ENCODE measurements at regions not wholly inside any gene's neighbourhood (a gene's known extent, or its start where the extent isn't known, plus 50 kb on each side); places are given as distances from the start of the nearest gene placed in this dataset.

- H3K9me3 Mint-ChIP-seq: peaks cover 63% of the 10 kb centered on the region
- H3K27ac Mint-ChIP-seq: no peak overlapping the region
- no peak for DNase-seq
- TF ChIP-seq, protein P1, sequence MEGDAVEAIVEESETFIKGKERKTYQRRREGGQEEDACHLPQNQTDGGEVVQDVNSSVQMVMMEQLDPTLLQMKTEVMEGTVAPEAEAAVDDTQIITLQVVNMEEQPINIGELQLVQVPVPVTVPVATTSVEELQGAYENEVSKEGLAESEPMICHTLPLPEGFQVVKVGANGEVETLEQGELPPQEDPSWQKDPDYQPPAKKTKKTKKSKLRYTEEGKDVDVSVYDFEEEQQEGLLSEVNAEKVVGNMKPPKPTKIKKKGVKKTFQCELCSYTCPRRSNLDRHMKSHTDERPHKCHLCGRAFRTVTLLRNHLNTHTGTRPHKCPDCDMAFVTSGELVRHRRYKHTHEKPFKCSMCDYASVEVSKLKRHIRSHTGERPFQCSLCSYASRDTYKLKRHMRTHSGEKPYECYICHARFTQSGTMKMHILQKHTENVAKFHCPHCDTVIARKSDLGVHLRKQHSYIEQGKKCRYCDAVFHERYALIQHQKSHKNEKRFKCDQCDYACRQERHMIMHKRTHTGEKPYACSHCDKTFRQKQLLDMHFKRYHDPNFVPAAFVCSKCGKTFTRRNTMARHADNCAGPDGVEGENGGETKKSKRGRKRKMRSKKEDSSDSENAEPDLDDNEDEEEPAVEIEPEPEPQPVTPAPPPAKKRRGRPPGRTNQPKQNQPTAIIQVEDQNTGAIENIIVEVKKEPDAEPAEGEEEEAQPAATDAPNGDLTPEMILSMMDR (IDR thresholded peaks at IDR 0.05): no peak
- H3K27me3 Mint-ChIP-seq (ENCODE audit: insufficient read depth): peaks cover 4% of the 10 kb centered on the region; the same call in 1 of the 2 replicates
- H3K4me3 Mint-ChIP-seq: no peak overlapping the region
- H3K4me1 Mint-ChIP-seq (ENCODE audit: low read depth): no peaks in the 10 kb centered on the region
- H3K36me3 Mint-ChIP-seq (ENCODE audit: low read depth): no peaks in the 10 kb centered on the region
These were observed 517.4 kb upstream of the MKI67 start for GRCh38 chr10:128643658-128644057.

DNA sequence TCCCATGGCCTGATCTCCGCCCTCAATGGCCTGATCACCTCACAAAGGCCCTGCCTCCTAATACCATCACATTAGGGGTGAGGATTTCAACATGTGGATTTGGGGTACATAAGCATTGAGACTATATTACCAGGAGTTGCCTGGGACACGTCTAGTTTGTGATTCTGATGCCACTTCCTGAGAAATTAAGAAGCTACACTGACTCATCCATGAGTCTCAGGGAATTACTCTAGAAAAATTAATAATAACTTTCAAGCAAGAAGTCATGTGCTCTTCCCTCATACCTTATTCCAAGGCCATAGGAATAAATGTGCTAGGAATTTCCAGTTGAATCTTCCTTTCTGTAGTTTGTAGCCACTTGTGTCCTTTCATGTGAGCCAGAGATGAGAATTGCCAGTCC lies 519.3 kb upstream of the MKI67 start:
- H3K27ac Mint-ChIP-seq: no peak overlapping the region
- TF ChIP-seq, protein P1 (IDR thresholded peaks at IDR 0.05): no peak
- H3K4me3 Mint-ChIP-seq: no peak overlapping the region
- H3K27me3 Mint-ChIP-seq (ENCODE audit: insufficient read depth): peaks cover 4% of the 10 kb centered on the region; the same call in 1 of the 2 replicates
- H3K36me3 Mint-ChIP-seq (ENCODE audit: low read depth): no peaks in the 10 kb centered on the region
- H3K9me3 Mint-ChIP-seq: peaks cover 74% of the 10 kb centered on the region
- no peaks in the 10 kb centered on the region for H3K4me1 Mint-ChIP-seq (ENCODE audit: low read depth)
- no peak for DNase-seq

GRCh38 chr10:128646956-128647355 lies 520.7 kb upstream of the MKI67 start:
- H3K4me1 Mint-ChIP-seq (ENCODE audit: low read depth): no peaks in the 10 kb centered on the region
- no peak overlapping the region for H3K4me3 Mint-ChIP-seq

DNA sequence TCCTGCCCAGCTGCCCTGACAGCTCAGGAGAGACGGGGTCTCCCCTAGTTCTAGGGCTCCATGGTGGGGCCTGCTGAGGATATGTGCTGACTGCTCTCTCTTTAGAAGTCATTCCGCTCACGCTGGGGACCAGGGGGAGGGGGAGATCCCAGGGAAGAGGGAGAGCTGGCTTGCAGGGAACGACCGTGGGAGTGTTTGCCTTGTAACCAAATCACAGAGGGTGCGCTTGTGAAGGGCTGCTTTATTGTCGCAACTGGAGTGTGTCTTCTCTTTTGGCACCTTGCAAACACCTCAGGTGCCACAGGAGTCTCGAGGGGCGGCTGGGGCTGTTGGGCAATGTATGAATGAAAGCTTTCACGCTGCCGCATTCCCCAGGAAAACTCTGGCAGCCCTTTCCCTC lies 531.3 kb upstream of the MKI67 start:
- no peak overlapping the region for H3K27ac Mint-ChIP-seq
- no peaks in the 10 kb centered on the region; the same call in 1 of the 2 replicates for H3K27me3 Mint-ChIP-seq (ENCODE audit: insufficient read depth)
- TF ChIP-seq, protein P1 (IDR thresholded peaks at IDR 0.05): no peak
- H3K36me3 Mint-ChIP-seq (ENCODE audit: low read depth): no peaks in the 10 kb centered on the region
- no peaks in the 10 kb centered on the region for H3K4me1 Mint-ChIP-seq (ENCODE audit: low read depth)
- H3K4me3 Mint-ChIP-seq: no peak overlapping the region
- DNase-seq: no peak
- H3K9me3 Mint-ChIP-seq: peaks cover 61% of the 10 kb centered on the region

More at GRCh38 chr10:128646956-128647355, 520.7 kb upstream of the MKI67 start:
- H3K36me3 Mint-ChIP-seq (ENCODE audit: low read depth): no peaks in the 10 kb centered on the region
- TF ChIP-seq, protein P1 (IDR thresholded peaks at IDR 0.05): no peak
- no peak overlapping the region for H3K27ac Mint-ChIP-seq
- peaks cover 83% of the 10 kb centered on the region for H3K9me3 Mint-ChIP-seq
- peaks cover 4% of the 10 kb centered on the region; the same call in 1 of the 2 replicates for H3K27me3 Mint-ChIP-seq (ENCODE audit: insufficient read depth)
- DNase-seq: no peak

- TF ChIP-seq, protein P1 (IDR thresholded peaks at IDR 0.05): no peak
- no peaks in the 10 kb centered on the region; the same call in 1 of the 2 replicates for H3K27me3 Mint-ChIP-seq (ENCODE audit: insufficient read depth)
- H3K4me3 Mint-ChIP-seq: no peak overlapping the region
- no peak overlapping the region for H3K27ac Mint-ChIP-seq
- H3K4me1 Mint-ChIP-seq (ENCODE audit: low read depth): no peaks in the 10 kb centered on the region
- no peak for DNase-seq
- peaks cover 77% of the 10 kb centered on the region for H3K9me3 Mint-ChIP-seq
- H3K36me3 Mint-ChIP-seq (ENCODE audit: low read depth): peaks cover 6% of the 10 kb centered on the region; the same call in 1 of the 2 replicates
These were observed 534.5 kb upstream of the MKI67 start for GRCh38 chr10:128660726-128661125.

Data from HFFc6 (cell line).